IMR-90 (cell line): ENCODE measurements at regions not wholly inside any gene's neighbourhood (a gene's known extent, or its start where the extent isn't known, plus 50 kb on each side); places are given as distances from the start of the nearest gene placed in this dataset.

Source experiments
- ATAC-seq: fragments of 200-7000 bp; cut with Tn5 transposase; 2 replicates; pipeline ENCODE4 v1.9.1; 2020; ENCODE audit warnings: low read depth, mild to moderate bottlenecking, moderate library complexity
- BruUV-seq: library from RNA; stranded (reverse); fragments of 400-500 nt; replicated peaks from 2 replicates; lab custom pipeline; 2021; lab: Mats Ljungman, UMichigan
- CTCF ChIA-PET: fragments of 300-600 bp; formaldehyde crosslinking; extraction: SDS; loops from one replicate; lab custom pipeline; 2021; ENCODE audit warnings: antibody characterized with exemption; lab: Yijun Ruan, JAX
- POLR2A ChIA-PET: fragments of 300-600 bp; sonication (Branson Sonifier 250); formaldehyde crosslinking; loops from one replicate; lab custom pipeline; 2022; ENCODE audit warnings: antibody characterized with exemption; ENCODE audit not compliant: unreplicated experiment; lab: Charles Lee
- DNase-seq: peaks from one replicate; pipeline ENCODE4 v3.0.0; 2013
- H2AFZ ChIP-seq: replicated peaks from 2 replicates; pipeline ENCODE3; 2013; ENCODE audit warnings: low read length, mild to moderate bottlenecking; ENCODE audit not compliant: poor library complexity
- H2AK5ac ChIP-seq: 2 replicates; pipeline ENCODE4 v1.6.1; 2013; ENCODE audit warnings: low read depth, low read length, inconsistent platforms
- H2AK9ac ChIP-seq: replicated peaks from 2 replicates; pipeline ENCODE3; 2013; ENCODE audit warnings: mild to moderate bottlenecking, low read depth, low read length, moderate library complexity; ENCODE audit not compliant: poor library complexity
- H2BK120ac ChIP-seq: 2 replicates; pipeline ENCODE4 v1.6.1; 2013; ENCODE audit warnings: low read depth, low read length, inconsistent platforms
- H2BK15ac ChIP-seq: 3 replicates; pipeline ENCODE4 v1.6.1; 2013; ENCODE audit warnings: low read depth, low read length, inconsistent platforms
- H2BK20ac ChIP-seq: 2 replicates; pipeline ENCODE4 v1.6.1; 2013; ENCODE audit warnings: low read depth, mild to moderate bottlenecking, inconsistent platforms, low read length, moderate library complexity
- H2BK5ac ChIP-seq: 2 replicates; pipeline ENCODE4 v1.6.1; 2013; ENCODE audit warnings: mild to moderate bottlenecking, low read depth, low read length, inconsistent platforms; ENCODE audit not compliant: poor library complexity, severe bottlenecking
- H3K14ac ChIP-seq: replicated peaks from 2 replicates; pipeline ENCODE4 v1.6.1; 2013; ENCODE audit warnings: low read depth, low read length, inconsistent platforms
- H3K18ac ChIP-seq: 2 replicates; pipeline ENCODE4 v1.6.1; 2013; ENCODE audit warnings: low read depth, low read length, control low read depth
- H3K23ac ChIP-seq: 2 replicates; pipeline ENCODE4 v1.6.1; 2013; ENCODE audit warnings: low read depth, low read length, inconsistent platforms
- H3K27ac ChIP-seq: 2 replicates; pipeline ENCODE4 v1.5.1; 2013; ENCODE audit warnings: mild to moderate bottlenecking, control low read depth, low read length; ENCODE audit not compliant: insufficient read depth
- H3K27me3 ChIP-seq: 2 replicates; pipeline ENCODE4 v1.6.1; 2013; ENCODE audit warnings: low read length; ENCODE audit not compliant: control insufficient read depth, insufficient read depth
- H3K36me3 ChIP-seq: 2 replicates; pipeline ENCODE4 v1.6.1; 2013; ENCODE audit warnings: low read length, mixed read lengths; ENCODE audit not compliant: control insufficient read depth, insufficient read depth
- H3K4ac ChIP-seq: 2 replicates; pipeline ENCODE4 v1.6.1; 2013; ENCODE audit warnings: low read depth, low read length, inconsistent platforms
- H3K4me1 ChIP-seq: 2 replicates; pipeline ENCODE4 v1.6.1; 2013; ENCODE audit warnings: low read length, mixed read lengths; ENCODE audit not compliant: control insufficient read depth, insufficient read depth
- H3K4me2 ChIP-seq: 2 replicates; pipeline ENCODE4 v1.6.1; 2013; ENCODE audit warnings: low read depth, mild to moderate bottlenecking, control low read depth, low read length, moderate library complexity
- H3K4me3 ChIP-seq: 2 replicates; pipeline ENCODE4 v1.5.1; 2013; ENCODE audit warnings: low read depth, mild to moderate bottlenecking, control low read depth, low read length, moderate library complexity; ENCODE audit not compliant: insufficient read depth
- H3K56ac ChIP-seq: 2 replicates; pipeline ENCODE4 v1.6.1; 2013; ENCODE audit warnings: low read length, inconsistent platforms; ENCODE audit not compliant: insufficient read depth; ENCODE audit errors: extremely low read depth
- H3K79me1 ChIP-seq, 2 experiments: 2 replicates each; pipeline ENCODE4 v1.6.1; 2013; ENCODE audit warnings: low read length in 2 of 2, inconsistent platforms in 1 of 2, low read depth in 1 of 2
- H3K9ac ChIP-seq: 2 replicates; pipeline ENCODE4 v1.6.1; 2013; ENCODE audit warnings: low read depth, low read length, control low read depth
- H3K9me1 ChIP-seq: 2 replicates; pipeline ENCODE4 v1.6.1; 2013; ENCODE audit warnings: low read length, inconsistent platforms; ENCODE audit not compliant: insufficient read depth
- H3K9me3 ChIP-seq: 2 replicates; pipeline ENCODE4 v1.6.1; 2013; ENCODE audit warnings: low read length; ENCODE audit not compliant: control insufficient read depth, insufficient read depth
- H4K20me1 ChIP-seq: 2 replicates; pipeline ENCODE4 v1.6.1; 2013; ENCODE audit warnings: low read length, inconsistent platforms; ENCODE audit not compliant: insufficient read depth
- H4K5ac ChIP-seq: 2 replicates; pipeline ENCODE4 v1.6.1; 2013; ENCODE audit warnings: mild to moderate bottlenecking, low read depth, low read length, control low read depth
- H4K8ac ChIP-seq, 2 experiments: 2 replicates each; pipeline ENCODE4 v1.6.1; 2013; ENCODE audit warnings: low read depth in 2 of 2, low read length in 2 of 2, control low read depth in 1 of 2, inconsistent platforms in 1 of 2
- H4K91ac ChIP-seq: 2 replicates; pipeline ENCODE4 v1.6.1; 2013; ENCODE audit warnings: low read depth, low read length, inconsistent platforms; ENCODE audit not compliant: insufficient read depth
- CEBPB ChIP-seq: IDR thresholded peaks from 2 replicates; pipeline ENCODE4 v1.6.1; 2012; ENCODE audit warnings: low read depth, low read length, improper control_type of control experiment
- CHD1 ChIP-seq: IDR thresholded peaks from 2 replicates; pipeline ENCODE4 v1.6.1; 2012; ENCODE audit warnings: low read depth, low read length, improper control_type of control experiment
- ELK1 ChIP-seq: fragments of 150-350 bp; IDR thresholded peaks from 2 replicates; pipeline ENCODE4 v1.6.1; 2016; ENCODE audit warnings: low read depth, mild to moderate bottlenecking, low read length, moderate library complexity, borderline replicate concordance
- MAFK ChIP-seq: IDR thresholded peaks from 2 replicates; pipeline ENCODE4 v1.6.1; 2012; ENCODE audit warnings: low read depth, low read length, improper control_type of control experiment
- MXI1 ChIP-seq: IDR thresholded peaks from 2 replicates; pipeline ENCODE4 v1.6.1; 2012; ENCODE audit warnings: low read depth, mild to moderate bottlenecking, low read length, moderate library complexity, borderline replicate concordance
- NFE2L2 ChIP-seq: fragments of 150-350 bp; IDR thresholded peaks from 2 replicates; pipeline ENCODE4 v1.6.1; 2016; ENCODE audit warnings: low read depth, mild to moderate bottlenecking, low read length
- SMC3 ChIP-seq: fragments of 150-350 bp; IDR thresholded peaks from 2 replicates; pipeline ENCODE4 v1.6.1; 2016; ENCODE audit warnings: low read depth, mild to moderate bottlenecking, antibody characterized with exemption, low read length, moderate library complexity
- WGBS, 2 experiments: methylation state at CpG; one replicate each; pipeline versions ENCODE4 v1.1.5 to v1.1.7; 2013; ENCODE audit warnings: missing lambda C conversion rate in 2 of 2; ENCODE audit not compliant: insufficient read length in 1 of 2; ENCODE audit errors: extremely low coverage in 2 of 2; 5-methylcytosine and 5-hydroxymethylcytosine counted together
- dilution Hi-C: fragments of 300-500 bp; cut with HindIII; formaldehyde crosslinking; loops from one replicate; pipeline ENCODE4 v1.14.3; 2018; ENCODE audit warnings: low sequenced_read_pairs; ENCODE audit not compliant: unreplicated experiment
- in situ Hi-C: fragments of 300-500 bp; cut with MboI; formaldehyde crosslinking; loops from 3 replicates; pipeline ENCODE4 v1.14.3; 2019; ENCODE audit warnings: low sequenced_read_pairs, inconsistent platforms, mixed read lengths
- intact Hi-C: fragments of 100-400 bp; cut with micrococcal nuclease; formaldehyde crosslinking; loops from 2 replicates; pipeline ENCODE4 v1.10.0; 2022
- TF ChIP-seq, protein P1 (sequence below): fragments of 150-350 bp; IDR thresholded peaks from 2 replicates; pipeline ENCODE4 v1.6.1; 2017; ENCODE audit warnings: mild to moderate bottlenecking, antibody characterized with exemption, low read length, low read depth

GRCh38 chr1:239243006-239243405, 143.4 kb upstream of the CHRM3 start:
- no peak overlapping the region for H3K14ac ChIP-seq
- no peak overlapping the region for H2BK120ac ChIP-seq
- dilution Hi-C loops (no loop called here), in situ Hi-C loops (no loop called here), intact Hi-C loops (no loop called here)
- no peak overlapping the region for H4K8ac ChIP-seq
- H3K56ac ChIP-seq: no peak overlapping the region
- H2BK20ac ChIP-seq: no peak overlapping the region
- ATAC-seq: no peak
- TF ChIP-seq MXI1 (no peak), MAFK (no peak), SMC3 (no peak), CHD1 (no peak), CEBPB (no peak), ELK1 (no peak), NFE2L2 (no peak)
- TF ChIP-seq, protein P1, sequence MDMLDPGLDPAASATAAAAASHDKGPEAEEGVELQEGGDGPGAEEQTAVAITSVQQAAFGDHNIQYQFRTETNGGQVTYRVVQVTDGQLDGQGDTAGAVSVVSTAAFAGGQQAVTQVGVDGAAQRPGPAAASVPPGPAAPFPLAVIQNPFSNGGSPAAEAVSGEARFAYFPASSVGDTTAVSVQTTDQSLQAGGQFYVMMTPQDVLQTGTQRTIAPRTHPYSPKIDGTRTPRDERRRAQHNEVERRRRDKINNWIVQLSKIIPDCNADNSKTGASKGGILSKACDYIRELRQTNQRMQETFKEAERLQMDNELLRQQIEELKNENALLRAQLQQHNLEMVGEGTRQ: no peak
- no CpG with 5 or more reads among the region's 2 CpGs for WGBS, 2 experiments
- no peak overlapping the region for H3K27ac ChIP-seq
- peaks cover 8% of the 10 kb centered on the region; the same call in 1 of the 2 replicates for H3K9me3 ChIP-seq
- BruUV-seq: no TSS peak
- H3K79me1 ChIP-seq: no peaks in the 10 kb centered on the region
- H4K5ac ChIP-seq: no peak overlapping the region
- no peak overlapping the region for H2BK5ac ChIP-seq
- no peak overlapping the region for H2BK15ac ChIP-seq
- H3K9ac ChIP-seq: no peak overlapping the region
- CTCF ChIA-PET: no interaction called here
- H2AFZ ChIP-seq: no peak overlapping the region
- no peaks in the 10 kb centered on the region for H4K20me1 ChIP-seq
- DNase-seq: no peak
- H3K23ac ChIP-seq: no peak overlapping the region
- no peaks in the 10 kb centered on the region for H3K9me1 ChIP-seq
- no peaks in the 10 kb centered on the region for H3K27me3 ChIP-seq
- H3K18ac ChIP-seq: no peak overlapping the region
- no peak overlapping the region for H3K4me3 ChIP-seq
- H3K4me1 ChIP-seq: no peaks in the 10 kb centered on the region
- H2AK9ac ChIP-seq: no peak overlapping the region
- H4K91ac ChIP-seq: no peak overlapping the region
- no peak overlapping the region for H3K4ac ChIP-seq
- no peak overlapping the region for H3K4me2 ChIP-seq
- H2AK5ac ChIP-seq: no peak overlapping the region
- no peaks in the 10 kb centered on the region for H3K36me3 ChIP-seq
- POLR2A ChIA-PET: no interaction called here
